ENCODE measurements at regions not wholly inside any gene's neighbourhood (a gene's known extent, or its start where the extent isn't known, plus 50 kb on each side); places are given as distances from the start of the nearest gene placed in this dataset.

GRCh38 chr2:200170221-200170620 lies 136.3 kb upstream of the SPATS2L start:
- H3K9me3 ChIP-seq (replicated peaks), result no peaks in the 10 kb centered on the region
- no peak overlapping the region for H3K27ac ChIP-seq
- H3K4me3 ChIP-seq, result no peak overlapping the region
- no peaks in the 10 kb centered on the region for H3K4me1 ChIP-seq (replicated peaks)
- no peak for DNase-seq (ENCODE audit: low read depth in 1 of 2, low spot score in 2 of 2)
- H3K36me3 ChIP-seq, result no peaks in the 10 kb centered on the region
- H3K27me3 ChIP-seq (replicated peaks), result no peaks in the 10 kb centered on the region

DNA sequence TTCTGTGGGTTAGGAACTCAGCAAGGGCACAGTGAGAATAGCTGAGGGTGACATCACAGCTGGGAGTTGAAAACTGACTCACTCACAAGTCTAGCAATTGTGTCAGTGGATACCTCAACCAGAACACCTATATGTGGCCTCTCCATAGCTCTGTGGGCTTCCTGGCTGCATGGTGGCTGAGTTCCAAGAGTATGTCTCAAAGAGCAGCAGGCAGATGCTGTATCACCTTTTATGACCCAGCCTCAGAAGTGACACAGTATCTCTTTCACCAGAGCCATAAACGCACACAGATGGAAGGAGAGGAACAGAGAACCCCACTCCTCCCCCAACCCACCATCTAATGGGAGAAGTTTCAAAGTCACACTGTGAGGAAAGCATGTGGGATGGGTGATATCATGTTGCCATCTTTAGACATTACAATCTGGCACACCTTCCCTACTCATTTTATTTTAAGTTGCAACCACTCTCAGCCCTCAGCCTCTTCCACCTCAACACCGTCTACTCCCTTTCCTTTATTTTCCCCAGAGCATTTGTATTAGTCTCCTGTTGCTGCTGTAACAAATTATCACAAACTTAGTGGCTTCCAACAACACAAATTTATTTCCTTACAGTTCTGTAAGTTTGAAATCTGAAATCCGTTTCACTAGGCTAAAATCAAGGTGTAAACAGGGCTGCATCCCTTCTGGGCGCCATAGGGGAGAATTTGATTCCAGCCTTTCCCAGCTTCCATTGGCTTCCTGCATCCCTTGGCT lies 134.6 kb upstream of the SPATS2L start:
- H3K4me1 ChIP-seq (replicated peaks), result no peaks in the 10 kb centered on the region
- no peak overlapping the region for H3K4me3 ChIP-seq
- no peaks in the 10 kb centered on the region for H3K9me3 ChIP-seq (replicated peaks)
- no peak for DNase-seq (ENCODE audit: low read depth in 1 of 2, low spot score in 2 of 2)
- H3K27me3 ChIP-seq (replicated peaks), result no peaks in the 10 kb centered on the region
- H3K27ac ChIP-seq, result no peak overlapping the region
- H3K36me3 ChIP-seq, result no peaks in the 10 kb centered on the region

GRCh38 chr2:200172521-200172920 lies 134.0 kb upstream of the SPATS2L start:
- Histone ChIP-seq H3K36me3 (no peaks in the 10 kb centered on the region), H3K4me3 (no peak overlapping the region), H3K27ac (no peak overlapping the region), H3K27me3 (replicated peaks) (no peaks in the 10 kb centered on the region), H3K4me1 (replicated peaks) (no peaks in the 10 kb centered on the region), H3K9me3 (replicated peaks) (no peaks in the 10 kb centered on the region)
- no peak for DNase-seq (ENCODE audit: low read depth in 1 of 2, low spot score in 2 of 2)

DNA sequence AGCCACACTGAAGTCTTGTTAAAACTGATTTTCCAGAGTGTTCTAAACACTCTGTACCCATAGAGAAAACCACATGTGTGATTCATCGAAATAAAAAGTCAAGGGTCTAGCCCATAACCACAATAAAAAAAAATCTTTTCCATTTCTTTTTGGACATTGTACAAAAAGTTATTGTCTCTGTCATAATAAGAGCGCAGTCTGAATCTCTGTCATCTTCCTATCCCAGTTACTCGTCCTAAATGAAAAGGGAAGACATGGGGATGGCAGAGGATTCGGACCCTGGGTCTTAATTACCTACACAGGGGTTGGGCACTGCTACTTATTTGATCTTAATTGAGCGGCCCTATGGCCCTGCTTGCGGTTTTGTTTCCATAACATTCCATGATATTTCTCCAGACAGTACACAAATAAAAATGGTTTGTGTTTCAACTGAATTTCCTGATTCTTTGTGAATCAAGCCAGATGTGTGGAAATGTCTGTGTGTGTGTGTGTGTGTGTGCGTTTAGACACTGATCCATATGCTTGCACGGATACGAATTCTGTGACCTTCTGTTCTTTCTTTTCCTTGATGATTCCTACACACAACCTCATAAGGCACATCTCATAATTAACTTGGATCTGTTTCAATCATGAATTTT lies 133.4 kb upstream of the SPATS2L start:
- Histone ChIP-seq H3K36me3 (no peaks in the 10 kb centered on the region), H3K27ac (no peak overlapping the region), H3K27me3 (replicated peaks) (no peaks in the 10 kb centered on the region), H3K4me3 (no peak overlapping the region), H3K4me1 (replicated peaks) (no peaks in the 10 kb centered on the region), H3K9me3 (replicated peaks) (no peaks in the 10 kb centered on the region)
- no peak for DNase-seq (ENCODE audit: low read depth in 1 of 2, low spot score in 2 of 2)

- H3K4me1 ChIP-seq (replicated peaks), result no peaks in the 10 kb centered on the region
- no peak overlapping the region for H3K27ac ChIP-seq
- no peaks in the 10 kb centered on the region for H3K27me3 ChIP-seq (replicated peaks)
- H3K9me3 ChIP-seq (replicated peaks), result no peaks in the 10 kb centered on the region
- H3K4me3 ChIP-seq, result no peak overlapping the region
- no peaks in the 10 kb centered on the region for H3K36me3 ChIP-seq
- no peak for DNase-seq (ENCODE audit: low read depth in 1 of 2, low spot score in 2 of 2)
Observed at GRCh38 chr2:200173691-200174090, 132.8 kb upstream of the SPATS2L start.

DNA sequence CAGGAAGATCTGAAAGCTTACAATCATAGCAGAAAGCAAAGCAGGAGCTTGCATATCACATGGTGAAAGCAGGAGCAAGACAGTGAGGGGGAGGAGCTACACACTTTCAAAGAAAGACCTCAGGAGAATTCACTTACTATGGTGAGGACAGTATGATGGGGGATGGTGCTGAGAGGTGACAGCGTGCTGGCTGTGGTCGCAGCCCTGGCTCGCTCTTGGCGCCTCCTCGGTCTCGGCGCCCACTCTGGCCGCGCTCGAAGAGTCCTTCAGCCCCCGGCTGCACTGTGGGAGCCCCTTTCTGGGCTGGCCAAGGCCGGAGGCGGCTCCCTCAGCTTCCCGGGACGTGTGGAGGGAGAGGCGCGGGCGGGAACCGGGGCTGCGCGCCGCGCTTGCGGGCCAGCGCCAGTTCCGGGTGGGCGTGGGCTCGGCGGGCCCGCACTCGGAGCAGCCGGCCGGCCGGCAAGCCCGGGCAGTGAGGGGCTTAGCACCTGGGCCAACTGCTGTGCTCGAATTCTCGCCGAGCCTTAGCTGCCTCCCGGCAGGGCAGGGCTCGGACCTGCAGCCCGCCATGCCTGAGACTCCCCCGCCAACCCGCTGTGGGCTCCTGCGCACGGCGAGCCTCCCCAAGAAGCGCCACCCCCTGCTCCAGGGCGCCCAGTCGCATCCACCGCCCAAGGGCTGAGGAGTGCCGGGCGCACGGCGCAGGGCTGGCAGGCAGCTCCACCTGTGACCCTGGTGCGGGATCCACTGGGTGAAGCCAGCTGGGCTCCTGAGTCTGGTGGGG lies 131.9 kb upstream of the SPATS2L start:
- DNase-seq (ENCODE audit: low read depth in 1 of 2, low spot score in 2 of 2), result no peak
- H3K9me3 ChIP-seq (replicated peaks), result no peaks in the 10 kb centered on the region
- H3K4me3 ChIP-seq, result no peak overlapping the region
- H3K4me1 ChIP-seq (replicated peaks), result no peaks in the 10 kb centered on the region
- no peak overlapping the region for H3K27ac ChIP-seq
- no peaks in the 10 kb centered on the region for H3K36me3 ChIP-seq
- H3K27me3 ChIP-seq (replicated peaks), result no peaks in the 10 kb centered on the region

DNA sequence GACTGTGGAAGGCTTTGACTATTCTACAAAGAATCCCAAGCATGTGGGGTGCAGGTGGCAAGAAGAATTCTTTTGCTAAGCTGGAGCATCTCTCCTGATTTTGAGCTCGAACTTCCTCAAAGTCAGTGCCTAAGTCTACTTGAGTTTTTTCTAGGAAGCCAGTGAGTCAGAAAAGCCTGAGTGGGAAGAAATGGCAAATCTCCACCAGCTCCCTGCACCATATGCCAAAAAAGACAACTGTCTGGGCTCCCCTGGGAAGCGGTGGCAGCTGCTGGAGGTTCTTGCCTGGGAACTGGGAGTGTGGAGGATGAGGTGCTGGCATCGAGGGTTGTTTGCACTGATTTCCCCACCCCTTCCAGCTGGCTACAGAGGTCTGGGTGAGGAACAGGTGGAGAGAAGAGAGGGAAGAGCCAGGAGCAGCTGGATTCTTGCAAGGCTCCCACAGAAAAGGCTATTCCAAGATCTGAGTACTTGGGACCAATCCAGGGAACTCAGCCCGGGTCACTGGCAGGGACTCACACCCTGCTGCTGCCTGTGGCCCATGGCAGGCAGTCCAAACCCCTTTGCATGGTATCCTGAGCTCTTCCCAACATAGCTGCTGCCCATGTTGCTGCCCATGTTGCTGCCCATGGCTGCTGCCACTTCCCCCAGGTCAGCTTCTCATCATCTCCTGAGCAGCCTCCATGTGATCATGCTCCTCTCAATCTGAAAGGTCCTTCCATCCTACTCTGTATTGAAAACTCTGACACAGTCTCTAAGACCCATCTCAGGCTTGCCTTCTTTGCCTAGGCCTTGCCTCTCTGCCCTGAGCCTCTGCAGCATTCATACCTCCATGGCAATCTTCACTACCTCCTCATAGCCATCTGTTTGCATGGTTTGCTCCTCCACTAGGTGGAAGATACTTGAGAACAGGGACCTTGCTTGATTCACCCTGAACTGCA lies 128.3 kb upstream of the SPATS2L start:
- Histone ChIP-seq H3K27me3 (replicated peaks) (no peaks in the 10 kb centered on the region), H3K27ac (no peak overlapping the region), H3K4me3 (no peak overlapping the region), H3K9me3 (replicated peaks) (no peaks in the 10 kb centered on the region), H3K4me1 (replicated peaks) (no peaks in the 10 kb centered on the region), H3K36me3 (no peaks in the 10 kb centered on the region)
- no peak for DNase-seq (ENCODE audit: low read depth in 1 of 2, low spot score in 2 of 2)

DNA sequence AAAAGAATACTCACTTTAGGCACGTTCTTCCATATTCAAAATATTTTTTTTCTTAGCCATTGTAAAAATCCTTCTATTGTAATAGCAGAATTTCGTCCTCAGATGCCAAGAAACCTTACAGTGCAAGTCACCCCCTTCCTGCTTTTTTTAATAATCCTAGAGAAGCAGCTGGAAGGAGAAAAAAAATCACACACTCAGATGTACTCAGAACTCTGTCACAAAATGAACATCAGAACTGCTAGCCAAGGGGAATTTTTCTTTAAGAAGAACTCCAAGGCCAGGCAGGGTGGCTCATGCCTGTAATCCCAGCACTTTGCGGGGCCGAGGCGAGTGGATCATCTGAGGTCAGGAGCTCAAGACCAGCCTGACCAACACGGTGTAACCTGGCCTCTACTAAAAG lies 127.3 kb upstream of the SPATS2L start:
- H3K4me1 ChIP-seq (replicated peaks), result no peaks in the 10 kb centered on the region
- no peaks in the 10 kb centered on the region for H3K9me3 ChIP-seq (replicated peaks)
- H3K27ac ChIP-seq, result no peak overlapping the region
- DNase-seq (ENCODE audit: low read depth in 1 of 2, low spot score in 2 of 2), result no peak
- H3K4me3 ChIP-seq, result no peak overlapping the region
- H3K27me3 ChIP-seq (replicated peaks), result no peaks in the 10 kb centered on the region
- H3K36me3 ChIP-seq, result no peaks in the 10 kb centered on the region

- no peak overlapping the region for H3K27ac ChIP-seq
Observed at GRCh38 chr2:200180943-200181342, 125.5 kb upstream of the SPATS2L start.

GRCh38 chr2:200181755-200182154 lies 124.7 kb upstream of the SPATS2L start:
- no peak for DNase-seq (ENCODE audit: low read depth in 1 of 2, low spot score in 2 of 2)
- Histone ChIP-seq H3K4me3 (no peak overlapping the region), H3K9me3 (replicated peaks) (no peaks in the 10 kb centered on the region), H3K4me1 (replicated peaks) (no peaks in the 10 kb centered on the region), H3K27me3 (replicated peaks) (no peaks in the 10 kb centered on the region), H3K27ac (no peak overlapping the region), H3K36me3 (no peaks in the 10 kb centered on the region)

More at GRCh38 chr2:200180943-200181342, 125.5 kb upstream of the SPATS2L start:
- H3K27me3 ChIP-seq (replicated peaks), result no peaks in the 10 kb centered on the region
- no peak for DNase-seq (ENCODE audit: low read depth in 1 of 2, low spot score in 2 of 2)
- H3K36me3 ChIP-seq, result no peaks in the 10 kb centered on the region
- no peak overlapping the region for H3K4me3 ChIP-seq
- no peaks in the 10 kb centered on the region for H3K9me3 ChIP-seq (replicated peaks)
- no peaks in the 10 kb centered on the region for H3K4me1 ChIP-seq (replicated peaks)

DNA sequence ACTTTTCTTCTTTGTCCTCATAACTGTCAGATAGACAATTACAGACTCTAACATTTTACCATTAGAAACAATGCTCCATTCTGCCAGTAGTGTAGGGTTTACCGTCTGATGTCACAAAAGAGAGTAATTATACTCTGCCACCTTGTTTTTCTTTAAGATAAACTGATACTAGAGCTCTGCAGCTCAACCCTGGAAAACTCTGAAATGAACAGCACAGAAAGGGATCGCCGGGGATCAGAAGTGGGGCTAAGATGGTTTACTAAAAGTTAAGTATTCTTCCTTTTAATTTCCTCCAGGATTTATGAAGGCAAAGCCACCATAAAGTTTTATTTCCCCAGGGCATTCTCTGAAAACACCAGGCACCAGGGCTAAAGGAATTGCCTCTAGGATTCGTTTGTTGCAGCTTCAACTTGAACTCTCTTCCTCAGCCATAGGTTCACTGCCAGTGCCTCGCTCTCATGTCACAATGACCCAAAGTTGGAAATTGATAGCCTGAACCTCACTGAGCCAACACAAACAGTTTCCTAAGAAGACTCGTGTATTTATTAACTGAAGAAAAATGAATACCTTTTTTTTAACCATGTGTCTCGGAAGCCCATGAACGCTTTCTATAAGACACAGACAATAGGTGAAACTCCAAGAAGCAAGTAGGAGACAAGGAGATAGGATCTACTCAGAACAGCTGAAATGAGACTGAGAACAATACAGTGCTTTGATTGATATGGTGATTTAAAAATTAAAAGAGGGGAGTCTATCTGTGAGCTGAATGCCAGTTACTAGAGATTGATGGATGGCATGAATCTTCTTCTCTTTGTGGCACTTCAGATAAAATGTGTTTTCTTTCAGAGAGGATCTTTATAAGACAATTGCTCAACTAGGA lies 121.5 kb upstream of the SPATS2L start:
- Histone ChIP-seq H3K9me3 (replicated peaks) (no peaks in the 10 kb centered on the region), H3K27me3 (replicated peaks) (no peaks in the 10 kb centered on the region), H3K4me1 (replicated peaks) (no peaks in the 10 kb centered on the region), H3K36me3 (no peaks in the 10 kb centered on the region), H3K27ac (no peak overlapping the region), H3K4me3 (no peak overlapping the region)
- no peak for DNase-seq (ENCODE audit: low read depth in 1 of 2, low spot score in 2 of 2)

- Histone ChIP-seq H3K4me1 (replicated peaks) (no peaks in the 10 kb centered on the region), H3K27ac (no peak overlapping the region), H3K36me3 (no peaks in the 10 kb centered on the region), H3K27me3 (replicated peaks) (no peaks in the 10 kb centered on the region), H3K4me3 (no peak overlapping the region), H3K9me3 (replicated peaks) (no peaks in the 10 kb centered on the region)
- no peak for DNase-seq (ENCODE audit: low read depth in 1 of 2, low spot score in 2 of 2)
Observed at GRCh38 chr2:200185628-200186000, 120.9 kb upstream of the SPATS2L start.

DNA sequence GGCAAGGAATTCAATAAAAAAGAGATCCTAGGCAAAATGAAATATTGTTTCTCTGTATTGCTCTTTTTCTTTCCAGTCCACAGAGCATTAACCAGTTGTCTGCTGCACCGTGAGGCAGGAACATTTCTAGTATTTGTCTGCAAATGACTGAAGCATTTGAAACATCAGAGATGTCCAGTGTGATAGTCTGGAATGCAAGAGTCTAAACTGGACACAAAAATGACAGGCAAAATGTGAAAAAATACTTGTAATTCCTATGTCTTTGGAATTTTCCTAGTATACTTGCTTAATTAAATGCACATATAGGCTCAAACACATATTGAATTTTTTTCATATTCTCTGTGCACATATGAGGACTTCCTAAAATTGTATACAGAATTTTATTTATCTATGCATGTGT lies 120.5 kb upstream of the SPATS2L start:
- Histone ChIP-seq H3K4me1 (replicated peaks) (no peaks in the 10 kb centered on the region), H3K36me3 (no peaks in the 10 kb centered on the region), H3K4me3 (no peak overlapping the region), H3K9me3 (replicated peaks) (no peaks in the 10 kb centered on the region), H3K27me3 (replicated peaks) (no peaks in the 10 kb centered on the region), H3K27ac (no peak overlapping the region)
- DNase-seq (ENCODE audit: low read depth in 1 of 2, low spot score in 2 of 2), result no peak
